ENCODE measurements at regions not wholly inside any gene's neighbourhood (a gene's known extent, or its start where the extent isn't known, plus 50 kb on each side); places are given as distances from the start of the nearest gene placed in this dataset.

GRCh38 chr19:30648866-30649862, 277.0 kb downstream of the ZNF536 start:
- peak; percentile 24 for DNase-seq (ENCODE audit: low spot score)

- peak; percentile 67 for DNase-seq (ENCODE audit: low spot score)
These were observed 275.9 kb downstream of the ZNF536 start for GRCh38 chr19:30647891-30648720.

GRCh38 chr19:30646806-30647205, 274.6 kb downstream of the ZNF536 start:
- DNase-seq (ENCODE audit: low spot score): no peak

GRCh38 chr19:30645946-30646577, 273.9 kb downstream of the ZNF536 start:
- DNase-seq (ENCODE audit: low spot score): peak; percentile 16

GRCh38 chr19:30640252-30640965, 268.2 kb downstream of the ZNF536 start:
- peak; percentile 33 for DNase-seq (ENCODE audit: low spot score)

- DNase-seq (ENCODE audit: low spot score): no peak
These were observed 266.7 kb downstream of the ZNF536 start for GRCh38 chr19:30638889-30639288.

- no peak for DNase-seq (ENCODE audit: low spot score)
These were observed 265.7 kb downstream of the ZNF536 start for GRCh38 chr19:30637926-30638325.

GRCh38 chr19:30634996-30635975, 263.1 kb downstream of the ZNF536 start:
- DNase-seq (ENCODE audit: low spot score): no peak

GRCh38 chr19:30634131-30634830, 262.1 kb downstream of the ZNF536 start:
- DNase-seq (ENCODE audit: low spot score): no peak

- DNase-seq (ENCODE audit: low spot score): no peak
These were observed 258.8 kb downstream of the ZNF536 start for GRCh38 chr19:30631033-30631370.

- no peak for DNase-seq (ENCODE audit: low spot score)
These were observed 258.3 kb downstream of the ZNF536 start for GRCh38 chr19:30630289-30631032.

GRCh38 chr19:30629086-30629485, 256.9 kb downstream of the ZNF536 start:
- DNase-seq (ENCODE audit: low spot score): no peak

GRCh38 chr19:30626626-30626966, 254.4 kb downstream of the ZNF536 start:
- DNase-seq (ENCODE audit: low spot score): no peak

- no peak for DNase-seq (ENCODE audit: low spot score)
These were observed 253.9 kb downstream of the ZNF536 start for GRCh38 chr19:30625947-30626625.

- no peak for DNase-seq (ENCODE audit: low spot score)
These were observed 250.1 kb downstream of the ZNF536 start for GRCh38 chr19:30622276-30622675.

GRCh38 chr19:30621326-30621920, 249.2 kb downstream of the ZNF536 start:
- DNase-seq (ENCODE audit: low spot score): no peak

GRCh38 chr19:30620354-30620753, 248.2 kb downstream of the ZNF536 start:
- DNase-seq (ENCODE audit: low spot score): no peak

Data from mesenteric fat pad (tissue), 1 donor.